ENCODE measurements at regions not wholly inside any gene's neighbourhood (a gene's known extent, or its start where the extent isn't known, plus 50 kb on each side); places are given as distances from the start of the nearest gene placed in this dataset.
"Not testable (repeated sequence)": the region's sequence is repeated elsewhere in the genome, so short reads cannot be mapped to it uniquely, and the experiment has no call there.

DNA sequence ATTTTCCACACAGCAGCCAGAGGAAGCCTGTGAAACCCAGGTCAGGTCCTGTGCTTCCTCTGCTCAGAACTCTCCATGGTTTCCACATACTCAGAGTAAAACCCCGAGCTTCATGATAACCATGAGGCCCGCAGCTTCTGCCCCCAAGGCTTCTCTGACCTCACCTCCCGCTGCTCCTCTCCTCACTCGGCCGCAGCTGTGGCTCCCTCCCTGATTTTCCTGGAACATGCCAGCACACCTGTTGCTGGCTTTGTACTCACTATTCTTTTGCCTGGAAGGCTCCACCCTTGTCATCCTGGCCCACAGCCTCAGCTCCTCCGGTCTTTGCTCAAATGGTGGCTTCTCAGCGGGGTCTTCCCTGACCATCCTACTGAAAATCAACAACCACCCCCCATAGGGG lies 341.7 kb downstream of the PREX1 start:
- DNase-seq (ENCODE audit: low read depth, low spot score), result no peak
- H3K27ac Mint-ChIP-seq (ENCODE audit: unreplicated experiment), result peak overlapping the region; percentile 37
- no peaks in the 10 kb centered on the region for H3K9me3 Mint-ChIP-seq
- no peak overlapping the region for H3K4me3 Mint-ChIP-seq
- H3K27me3 Mint-ChIP-seq (ENCODE audit: low read depth), result peaks cover 31% of the 10 kb centered on the region
- no peaks in the 10 kb centered on the region for H3K36me3 Mint-ChIP-seq (ENCODE audit: low read depth)
- TF ChIP-seq, protein P1, sequence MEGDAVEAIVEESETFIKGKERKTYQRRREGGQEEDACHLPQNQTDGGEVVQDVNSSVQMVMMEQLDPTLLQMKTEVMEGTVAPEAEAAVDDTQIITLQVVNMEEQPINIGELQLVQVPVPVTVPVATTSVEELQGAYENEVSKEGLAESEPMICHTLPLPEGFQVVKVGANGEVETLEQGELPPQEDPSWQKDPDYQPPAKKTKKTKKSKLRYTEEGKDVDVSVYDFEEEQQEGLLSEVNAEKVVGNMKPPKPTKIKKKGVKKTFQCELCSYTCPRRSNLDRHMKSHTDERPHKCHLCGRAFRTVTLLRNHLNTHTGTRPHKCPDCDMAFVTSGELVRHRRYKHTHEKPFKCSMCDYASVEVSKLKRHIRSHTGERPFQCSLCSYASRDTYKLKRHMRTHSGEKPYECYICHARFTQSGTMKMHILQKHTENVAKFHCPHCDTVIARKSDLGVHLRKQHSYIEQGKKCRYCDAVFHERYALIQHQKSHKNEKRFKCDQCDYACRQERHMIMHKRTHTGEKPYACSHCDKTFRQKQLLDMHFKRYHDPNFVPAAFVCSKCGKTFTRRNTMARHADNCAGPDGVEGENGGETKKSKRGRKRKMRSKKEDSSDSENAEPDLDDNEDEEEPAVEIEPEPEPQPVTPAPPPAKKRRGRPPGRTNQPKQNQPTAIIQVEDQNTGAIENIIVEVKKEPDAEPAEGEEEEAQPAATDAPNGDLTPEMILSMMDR (conservative IDR thresholded peaks at IDR 0.05), result no peak
- peaks cover 15% of the 10 kb centered on the region for H3K4me1 Mint-ChIP-seq

DNA sequence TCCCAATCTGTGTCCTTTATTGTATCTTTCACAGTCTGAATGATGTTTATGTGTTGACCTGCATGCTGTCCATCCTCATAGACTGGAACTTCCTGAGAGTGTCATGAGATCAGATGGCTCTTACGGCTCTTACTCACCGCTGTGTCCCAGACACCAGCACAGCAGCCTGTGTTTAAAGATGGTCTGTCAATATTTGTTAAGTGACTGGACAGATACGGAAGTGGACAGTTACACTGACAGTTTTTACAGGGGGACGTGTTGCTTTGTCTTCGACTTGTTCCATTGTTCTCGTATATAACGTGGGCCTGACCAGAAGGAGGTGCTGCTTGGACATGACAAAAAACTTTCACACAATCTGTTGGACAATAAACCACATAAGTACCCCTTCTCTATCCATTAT lies 342.6 kb downstream of the PREX1 start:
- peaks cover 15% of the 10 kb centered on the region for H3K4me1 Mint-ChIP-seq
- H3K4me3 Mint-ChIP-seq; H3K27ac Mint-ChIP-seq (ENCODE audit: unreplicated experiment); H3K9me3 Mint-ChIP-seq; DNase-seq (ENCODE audit: low read depth, low spot score); H3K36me3 Mint-ChIP-seq (ENCODE audit: low read depth): not testable (repeated sequence)
- peaks cover 41% of the 10 kb centered on the region for H3K27me3 Mint-ChIP-seq (ENCODE audit: low read depth)

DNA sequence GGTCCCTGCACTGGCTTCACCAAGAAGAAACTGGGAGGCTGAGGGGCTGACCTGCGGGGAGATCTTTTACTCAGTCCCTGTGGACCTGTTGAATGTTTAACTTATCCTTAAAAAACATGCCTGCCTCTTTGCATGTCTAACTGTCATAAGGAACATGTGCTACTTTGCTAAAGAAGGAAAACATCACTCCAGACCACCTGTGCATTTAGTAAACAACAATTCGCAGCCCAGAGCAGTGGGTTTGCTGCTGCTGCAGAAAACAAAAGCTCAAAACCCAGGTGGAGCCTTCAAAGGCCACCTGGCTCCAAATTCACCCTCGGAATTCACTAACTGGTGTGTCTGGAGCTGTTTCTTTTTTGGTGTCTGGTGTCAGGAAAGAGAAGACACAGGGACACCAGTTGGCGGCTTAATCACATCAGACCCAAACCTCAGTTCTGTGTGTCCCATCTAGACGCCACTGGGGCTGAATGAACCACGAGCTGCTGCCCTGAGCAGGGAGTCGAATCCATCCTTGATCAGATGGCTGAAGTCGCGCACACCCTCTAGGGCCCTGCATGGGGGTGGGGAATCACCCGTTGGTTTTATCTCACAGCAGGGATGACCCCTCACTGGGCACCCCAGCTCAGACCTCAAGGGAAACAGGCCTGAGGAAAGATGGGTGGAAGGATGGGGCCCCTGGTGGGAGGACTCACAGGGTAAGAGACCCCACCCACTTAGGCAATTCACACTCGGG lies 344.3 kb downstream of the PREX1 start:
- no peak overlapping the region for H3K4me3 Mint-ChIP-seq

DNA sequence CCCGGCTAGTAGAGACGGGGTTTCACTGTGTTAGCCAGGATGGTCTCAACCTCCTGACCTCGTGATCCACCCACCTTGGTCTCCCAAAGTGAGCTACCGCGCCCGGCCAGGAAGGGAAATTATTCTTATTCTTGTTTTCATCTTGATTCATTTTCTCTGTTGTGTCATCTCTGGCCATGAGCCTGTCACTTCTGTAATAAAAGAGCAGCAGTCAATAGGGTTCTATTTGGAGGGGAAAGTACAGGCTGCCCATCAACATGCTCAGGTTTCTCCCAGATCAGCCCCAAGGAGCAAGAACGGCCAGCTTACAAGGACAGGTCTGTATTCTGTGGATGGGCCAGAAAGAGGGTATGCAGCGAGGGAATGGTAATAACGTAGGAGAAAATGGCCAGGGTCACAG lies 345.0 kb downstream of the PREX1 start:
- Mint-ChIP-seq H3K27ac (ENCODE audit: unreplicated experiment) (no peak overlapping the region), H3K4me3 (no peak overlapping the region), H3K4me1 (peaks cover 11% of the 10 kb centered on the region), H3K36me3 (ENCODE audit: low read depth) (no peaks in the 10 kb centered on the region), H3K27me3 (ENCODE audit: low read depth) (peaks cover 52% of the 10 kb centered on the region), H3K9me3 (no peaks in the 10 kb centered on the region)
- no peak for DNase-seq (ENCODE audit: low read depth, low spot score)
- TF ChIP-seq, protein P1 (conservative IDR thresholded peaks at IDR 0.05), result no peak

More for the DNA sequence above, 344.3 kb downstream of the PREX1 start:
- Mint-ChIP-seq H3K27me3 (ENCODE audit: low read depth) (peaks cover 51% of the 10 kb centered on the region), H3K27ac (ENCODE audit: unreplicated experiment) (no peak overlapping the region), H3K4me1 (peaks cover 13% of the 10 kb centered on the region), H3K36me3 (ENCODE audit: low read depth) (no peaks in the 10 kb centered on the region), H3K9me3 (no peaks in the 10 kb centered on the region)
- TF ChIP-seq, protein P1 (conservative IDR thresholded peaks at IDR 0.05), result no peak
- DNase-seq (ENCODE audit: low read depth, low spot score), result no peak

DNA sequence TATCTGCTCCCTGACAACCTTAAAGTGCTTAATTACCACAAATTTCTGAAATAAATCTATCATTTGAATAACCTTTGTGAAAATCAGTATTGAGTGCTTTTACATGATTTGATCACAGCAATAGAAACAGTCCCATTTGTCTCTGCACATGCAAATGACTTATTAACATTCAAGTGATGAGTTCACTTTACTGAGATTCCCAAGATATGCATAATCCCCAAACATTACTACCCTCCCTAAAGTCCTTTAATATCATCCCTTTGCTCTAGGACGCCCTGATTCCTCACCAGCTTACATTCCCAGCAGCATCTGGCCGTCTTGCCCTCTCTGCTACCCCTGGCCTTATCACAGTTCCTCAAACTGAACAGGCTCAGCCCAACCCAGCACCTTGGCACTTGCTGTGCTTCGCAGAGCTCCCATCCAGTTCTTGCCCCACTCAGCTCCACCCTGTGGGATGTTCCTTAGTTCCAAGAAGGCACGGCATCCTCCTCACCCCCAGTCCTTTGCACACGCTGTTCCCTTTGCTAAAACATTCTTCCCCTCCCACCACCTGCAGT lies 347.5 kb downstream of the PREX1 start:
- no peak overlapping the region for H3K27ac Mint-ChIP-seq (ENCODE audit: unreplicated experiment)
- no peaks in the 10 kb centered on the region for H3K36me3 Mint-ChIP-seq (ENCODE audit: low read depth)
- TF ChIP-seq, protein P1 (conservative IDR thresholded peaks at IDR 0.05), result no peak
- H3K4me3 Mint-ChIP-seq, result no peak overlapping the region
- H3K4me1 Mint-ChIP-seq, result peaks cover 4% of the 10 kb centered on the region
- no peaks in the 10 kb centered on the region for H3K9me3 Mint-ChIP-seq
- H3K27me3 Mint-ChIP-seq (ENCODE audit: low read depth), result peaks cover 61% of the 10 kb centered on the region
- no peak for DNase-seq (ENCODE audit: low read depth, low spot score)
